HG03196 (cell line): ENCODE measurements at regions not wholly inside any gene's neighbourhood (a gene's known extent, or its start where the extent isn't known, plus 50 kb on each side); places are given as distances from the start of the nearest gene placed in this dataset.

Experiments used
- ATAC-seq: cut with Tn5 transposase; IDR thresholded peaks from one replicate; pipeline ENCODE4 v1.9.1; 2021; ENCODE audit not compliant: unreplicated experiment

- ATAC-seq = no peak
Observed at GRCh38 chr4:129410115-129410514, 314.2 kb downstream of the C4orf33 start.

DNA sequence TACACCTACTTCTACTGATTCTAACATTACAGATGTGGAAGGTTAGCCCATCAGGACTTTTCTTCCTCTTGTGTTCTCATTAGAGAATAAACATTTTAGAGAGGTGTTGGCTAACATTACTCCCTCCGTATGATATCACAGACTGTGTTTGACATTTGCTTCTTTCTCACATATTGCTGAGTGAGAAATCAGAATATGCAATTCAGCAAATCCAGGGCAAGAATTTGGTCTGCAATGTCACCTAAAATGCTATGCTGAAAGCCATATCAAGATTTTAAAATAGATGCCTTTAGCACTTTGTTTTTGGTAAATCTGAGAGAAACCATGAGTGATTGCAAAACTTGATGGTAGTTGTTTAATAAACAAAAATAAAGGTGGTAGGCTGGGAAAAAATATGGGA lies 319.1 kb downstream of the C4orf33 start:
- no peak for ATAC-seq

GRCh38 chr4:129420637-129421036 lies 324.7 kb downstream of the C4orf33 start:
- ATAC-seq = no peak

- ATAC-seq = no peak
Observed at GRCh38 chr4:129422277-129422676, 326.3 kb downstream of the C4orf33 start.

GRCh38 chr4:129428454-129428853 lies 332.5 kb downstream of the C4orf33 start:
- no peak for ATAC-seq

- ATAC-seq = no peak
Observed at GRCh38 chr4:129429581-129430320, 333.8 kb downstream of the C4orf33 start.

GRCh38 chr4:129437347-129437746 lies 341.4 kb downstream of the C4orf33 start:
- no peak for ATAC-seq

- ATAC-seq = no peak
Observed at GRCh38 chr4:129438456-129438981, 342.6 kb downstream of the C4orf33 start.

- ATAC-seq = no peak
Observed at GRCh38 chr4:129446074-129446473, 350.1 kb downstream of the C4orf33 start.

DNA sequence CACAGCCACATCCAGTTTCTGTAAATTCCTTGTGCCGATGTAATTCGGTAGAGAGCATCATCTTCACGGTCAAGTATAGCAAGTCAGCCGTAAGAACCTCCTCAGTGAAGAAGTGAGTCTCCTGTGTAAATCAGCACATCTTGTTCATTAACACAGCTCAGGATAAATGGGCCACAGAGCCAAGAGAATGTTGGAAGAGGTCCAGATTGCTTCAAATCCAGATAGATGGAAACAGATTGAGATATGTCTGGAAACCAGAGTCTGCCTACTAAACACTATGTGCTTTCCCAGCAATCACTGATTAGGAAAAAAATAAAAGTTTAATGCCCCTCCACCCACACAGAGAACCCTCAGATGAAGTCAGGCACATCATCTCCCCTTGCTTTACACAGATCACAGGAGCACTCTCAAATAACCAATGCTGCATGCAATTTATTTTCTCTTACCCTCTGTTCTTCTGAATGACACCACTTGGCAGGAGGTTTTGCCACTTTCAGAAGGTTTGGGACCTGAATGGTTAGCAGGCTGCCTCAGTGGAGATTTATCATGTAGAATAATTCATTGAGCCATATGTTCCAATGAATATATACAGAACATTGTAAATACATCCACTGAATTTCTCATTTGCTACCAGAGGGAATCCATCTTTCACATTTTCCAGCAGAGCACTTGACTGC lies 357.7 kb downstream of the C4orf33 start:
- ATAC-seq = no peak

- no peak for ATAC-seq
Observed at GRCh38 chr4:129455482-129455881, 359.5 kb downstream of the C4orf33 start.

GRCh38 chr4:129468624-129469023 lies 372.7 kb downstream of the C4orf33 start:
- ATAC-seq = no peak

- no peak for ATAC-seq
Observed at GRCh38 chr4:129474698-129475097, 378.7 kb downstream of the C4orf33 start.

GRCh38 chr4:129481107-129481506 lies 385.2 kb downstream of the C4orf33 start:
- ATAC-seq = no peak

DNA sequence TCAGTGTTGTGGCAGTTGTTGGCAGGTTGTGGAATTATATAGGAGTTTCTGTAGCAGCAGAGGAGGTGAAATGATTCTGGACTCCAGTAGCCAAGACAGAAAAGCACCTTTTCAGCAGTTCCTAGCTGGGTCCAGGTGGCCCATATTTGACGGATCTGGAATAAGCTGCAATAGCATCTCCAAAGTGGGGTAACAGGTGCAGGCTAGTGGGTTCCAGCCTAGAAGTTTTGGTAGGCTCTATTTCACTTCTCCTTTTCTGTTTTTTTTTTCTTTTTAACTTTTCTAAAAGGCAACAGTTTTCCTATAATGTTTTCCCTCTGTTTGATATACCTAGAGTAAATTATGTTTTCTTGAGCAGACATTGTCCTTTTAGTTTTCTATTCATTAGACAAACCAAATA lies 392.5 kb downstream of the C4orf33 start:
- no peak for ATAC-seq

DNA sequence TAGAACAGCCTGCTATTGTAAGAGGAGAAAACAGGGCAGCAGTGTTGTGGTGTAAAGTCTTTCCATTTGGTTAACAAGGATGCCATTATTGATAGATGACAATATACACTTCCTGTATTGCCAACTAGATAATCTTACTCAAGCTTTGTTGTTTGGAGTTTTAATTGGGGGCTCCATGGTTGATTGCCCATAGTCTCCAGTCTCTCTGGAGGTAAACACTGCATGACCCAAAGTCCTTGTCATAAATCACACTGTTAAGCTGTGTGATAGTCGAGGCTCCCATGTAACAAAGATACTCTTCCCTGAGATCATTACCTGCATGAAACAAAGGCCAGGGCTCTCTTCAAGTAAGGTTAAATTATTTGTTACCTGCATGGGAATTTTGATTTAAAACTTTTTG lies 394.6 kb downstream of the C4orf33 start:
- no peak for ATAC-seq

DNA sequence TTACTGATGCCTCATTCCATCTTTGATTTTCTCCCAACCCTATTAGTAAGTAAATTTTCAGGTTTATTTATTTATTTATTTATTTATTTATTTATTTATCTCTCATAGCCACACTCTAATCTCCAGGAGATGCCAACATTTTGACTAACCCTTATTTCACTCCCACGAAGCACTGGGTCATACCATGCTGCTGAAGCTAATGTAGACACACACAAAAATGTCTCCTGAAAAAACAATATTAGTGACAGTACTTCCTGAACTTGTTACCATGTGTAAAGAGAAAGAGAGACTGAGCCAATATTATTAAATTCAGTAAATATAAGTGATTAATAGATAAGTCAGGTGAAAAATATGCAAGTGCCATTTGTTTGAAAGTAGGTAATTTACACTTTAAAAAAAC lies 402.7 kb downstream of the C4orf33 start:
- no peak for ATAC-seq

GRCh38 chr4:129514852-129515251 lies 418.9 kb downstream of the C4orf33 start:
- ATAC-seq = no peak

GRCh38 chr4:129515356-129515755 lies 419.4 kb downstream of the C4orf33 start:
- no peak for ATAC-seq

DNA sequence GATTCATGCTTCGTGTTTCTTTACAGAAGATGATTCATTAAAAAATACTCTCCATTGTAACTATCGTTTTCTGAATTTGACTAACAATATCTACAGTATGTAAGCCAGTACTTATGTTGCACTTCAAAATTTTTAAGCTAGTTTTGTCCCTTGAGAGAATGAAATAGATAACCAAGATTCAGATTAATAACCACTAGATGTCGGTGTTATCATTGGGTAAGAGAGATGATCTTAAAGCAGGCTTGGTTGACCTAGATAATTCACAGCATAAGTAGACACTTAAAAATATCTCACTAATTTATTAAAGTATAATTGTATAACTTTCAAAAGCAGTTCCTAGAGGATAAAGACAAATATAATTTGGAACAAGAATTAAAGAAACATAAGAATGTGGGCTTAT lies 430.9 kb downstream of the C4orf33 start:
- ATAC-seq = no peak

- no peak for ATAC-seq
Observed at GRCh38 chr4:129531253-129531652, 435.3 kb downstream of the C4orf33 start.

GRCh38 chr4:129532573-129532972 lies 436.6 kb downstream of the C4orf33 start:
- ATAC-seq = peak; percentile 91
